GM12873 (cell line): ENCODE measurements at regions not wholly inside any gene's neighbourhood (a gene's known extent, or its start where the extent isn't known, plus 50 kb on each side); places are given as distances from the start of the nearest gene placed in this dataset.

Experiments
- TF ChIP-seq, protein P1 (sequence below): IDR thresholded peaks from 2 replicates; pipeline ENCODE4 v1.5.1; 2012; ENCODE audit warnings: low read depth, mild to moderate bottlenecking, moderate library complexity, low read length, control low read depth; ENCODE audit not compliant: insufficient read depth; ENCODE audit errors: missing control alignments

DNA sequence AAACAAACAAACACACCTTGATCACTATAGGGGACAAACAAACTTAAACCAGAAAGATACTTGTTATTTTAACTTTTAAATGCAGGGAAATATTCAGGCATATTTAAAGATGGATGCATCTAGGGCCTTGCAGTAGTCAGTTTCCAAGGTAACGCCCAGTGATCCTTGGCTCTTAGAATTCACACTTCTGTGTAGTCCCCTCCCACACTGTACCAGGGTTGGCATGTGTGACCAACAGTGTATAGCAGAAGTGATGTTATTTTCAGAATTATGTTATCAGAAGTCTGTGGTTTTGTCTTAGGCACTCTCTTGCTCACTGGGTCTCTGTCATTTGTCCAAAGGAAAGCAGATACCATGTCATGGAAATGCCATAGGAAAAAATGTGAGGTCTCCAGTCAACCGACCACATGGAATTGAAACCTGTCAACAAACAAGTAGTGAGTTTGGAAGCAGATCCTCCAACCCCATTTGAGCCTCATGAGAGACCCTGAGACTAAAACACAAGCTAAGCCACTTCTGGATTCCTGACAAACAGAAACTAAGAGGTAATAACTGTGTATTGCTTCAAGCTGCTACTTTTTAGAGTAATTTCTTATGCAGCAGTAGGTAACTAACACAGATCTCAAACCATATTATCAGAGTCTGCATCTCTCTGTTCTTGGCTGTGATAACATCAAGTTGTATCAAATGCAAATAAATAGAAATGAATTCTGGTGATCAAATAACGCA is 670.3 kb downstream of the KCTD8 start:
- TF ChIP-seq, protein P1, sequence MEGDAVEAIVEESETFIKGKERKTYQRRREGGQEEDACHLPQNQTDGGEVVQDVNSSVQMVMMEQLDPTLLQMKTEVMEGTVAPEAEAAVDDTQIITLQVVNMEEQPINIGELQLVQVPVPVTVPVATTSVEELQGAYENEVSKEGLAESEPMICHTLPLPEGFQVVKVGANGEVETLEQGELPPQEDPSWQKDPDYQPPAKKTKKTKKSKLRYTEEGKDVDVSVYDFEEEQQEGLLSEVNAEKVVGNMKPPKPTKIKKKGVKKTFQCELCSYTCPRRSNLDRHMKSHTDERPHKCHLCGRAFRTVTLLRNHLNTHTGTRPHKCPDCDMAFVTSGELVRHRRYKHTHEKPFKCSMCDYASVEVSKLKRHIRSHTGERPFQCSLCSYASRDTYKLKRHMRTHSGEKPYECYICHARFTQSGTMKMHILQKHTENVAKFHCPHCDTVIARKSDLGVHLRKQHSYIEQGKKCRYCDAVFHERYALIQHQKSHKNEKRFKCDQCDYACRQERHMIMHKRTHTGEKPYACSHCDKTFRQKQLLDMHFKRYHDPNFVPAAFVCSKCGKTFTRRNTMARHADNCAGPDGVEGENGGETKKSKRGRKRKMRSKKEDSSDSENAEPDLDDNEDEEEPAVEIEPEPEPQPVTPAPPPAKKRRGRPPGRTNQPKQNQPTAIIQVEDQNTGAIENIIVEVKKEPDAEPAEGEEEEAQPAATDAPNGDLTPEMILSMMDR, result no peak

DNA sequence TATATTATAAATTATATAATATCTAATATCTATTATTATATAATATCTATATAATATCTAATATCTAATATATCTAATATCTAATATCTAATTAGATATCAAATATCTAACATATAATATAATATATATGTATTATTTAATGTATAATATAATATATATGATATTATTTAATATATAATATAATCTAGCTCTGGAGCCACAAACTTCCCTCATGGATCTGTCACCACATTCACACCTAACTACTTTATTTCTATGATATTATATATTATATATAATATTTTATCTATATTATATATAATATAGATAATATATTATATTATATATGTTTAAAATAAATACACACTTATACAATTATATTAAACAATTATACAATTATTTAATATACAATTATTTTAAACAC is 667.5 kb downstream of the KCTD8 start:
- TF ChIP-seq, protein P1, result no peak

DNA sequence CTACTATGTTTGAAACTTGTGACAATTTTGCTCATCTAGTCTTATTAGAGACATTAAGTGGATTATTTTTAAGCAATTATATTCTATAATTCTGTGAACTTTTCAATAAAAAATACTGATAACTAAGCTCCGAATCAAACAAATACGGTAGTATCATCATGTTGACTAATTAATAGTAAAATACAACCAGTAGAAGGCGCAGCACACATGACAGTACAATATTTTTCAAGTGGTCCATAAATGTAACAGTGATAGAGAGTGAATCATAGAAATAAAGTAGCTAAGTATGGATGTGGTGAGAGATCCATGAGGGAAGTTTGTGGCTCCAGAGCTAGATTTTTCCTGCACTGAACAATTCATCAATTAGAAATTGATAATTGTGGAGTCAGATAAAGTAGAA is 666.2 kb downstream of the KCTD8 start:
- TF ChIP-seq, protein P1, result no peak

DNA sequence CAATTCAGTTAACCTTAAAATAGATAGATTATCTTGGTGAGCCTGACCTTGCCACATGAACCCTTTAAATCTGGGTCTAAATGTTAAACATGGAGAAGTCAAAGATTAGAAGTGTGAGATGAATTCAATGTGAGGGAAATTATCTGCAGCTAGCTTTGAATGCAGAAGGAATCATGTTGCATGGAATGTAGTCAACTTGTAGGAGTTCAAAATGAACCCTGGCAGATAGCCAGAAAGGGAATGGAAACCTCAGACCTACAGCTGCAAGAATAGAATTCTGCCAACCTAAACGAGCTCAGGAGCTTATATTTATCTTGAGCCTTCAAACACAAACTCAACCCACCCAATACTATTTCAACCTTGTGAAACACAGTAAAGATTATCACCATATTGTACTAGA is 632.5 kb downstream of the KCTD8 start:
- TF ChIP-seq, protein P1, result no peak

DNA sequence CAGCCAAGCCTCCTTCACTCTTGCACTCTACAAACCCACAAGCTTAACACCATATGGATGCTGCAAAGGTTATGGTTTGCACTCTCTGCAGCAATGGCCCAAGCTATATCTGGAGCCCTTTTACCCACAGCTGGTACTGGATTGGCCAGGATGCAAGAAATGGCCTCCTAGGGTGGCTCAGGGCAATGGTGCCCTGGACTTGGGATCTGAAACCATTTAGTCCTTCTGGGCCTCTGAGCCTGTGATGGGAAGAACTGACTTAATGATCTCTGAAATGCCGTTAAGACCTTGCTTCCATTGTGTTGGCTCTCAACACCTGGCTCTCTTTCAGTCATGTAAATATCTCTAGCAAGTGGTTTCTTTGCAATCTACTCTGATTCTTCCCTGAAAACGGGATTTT is 626.0 kb downstream of the KCTD8 start:
- TF ChIP-seq, protein P1, result no peak

DNA sequence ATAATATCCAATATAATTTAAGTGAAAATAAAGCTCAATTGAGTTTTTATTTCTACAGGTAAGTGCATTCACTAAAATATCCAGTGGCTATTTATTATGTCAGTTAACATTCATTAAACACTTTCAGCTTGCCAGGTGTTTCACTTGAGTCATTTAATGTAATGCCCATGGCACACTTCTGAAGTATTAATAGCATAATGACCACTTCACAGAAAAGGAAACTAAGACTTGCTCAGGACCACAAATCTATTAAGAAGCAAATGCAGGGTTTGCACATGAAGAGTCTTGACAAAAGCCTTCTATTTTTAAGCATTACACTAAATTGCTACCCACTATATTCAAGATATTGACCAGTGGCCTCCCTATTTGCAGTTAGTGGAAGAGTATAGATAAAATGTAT is 612.7 kb downstream of the KCTD8 start:
- TF ChIP-seq, protein P1, result no peak

DNA sequence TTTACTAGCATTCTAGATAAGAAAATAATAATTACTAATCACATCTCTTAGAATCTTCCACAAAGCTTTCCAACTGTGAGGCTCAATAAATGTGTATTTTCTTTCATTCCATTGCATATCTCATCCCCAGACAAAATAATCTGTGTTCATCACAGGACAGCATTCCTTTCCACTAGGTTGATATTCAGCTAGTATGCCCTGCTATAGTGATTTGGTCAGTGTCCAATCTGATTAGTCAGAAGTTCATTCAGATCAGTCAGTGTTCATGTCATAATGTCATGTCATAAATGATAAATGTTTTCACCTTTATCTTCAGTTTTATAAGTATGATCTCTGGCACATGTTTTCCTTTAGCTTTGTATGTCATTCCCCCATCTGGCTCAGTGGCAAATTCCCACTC is 611.4 kb downstream of the KCTD8 start:
- TF ChIP-seq, protein P1, result no peak
